Uterus (tissue), 3 donors: ENCODE measurements at regions not wholly inside any gene's neighbourhood (a gene's known extent, or its start where the extent isn't known, plus 50 kb on each side); places are given as distances from the start of the nearest gene placed in this dataset.
"Not testable (repeated sequence)": the region's sequence is repeated elsewhere in the genome, so short reads cannot be mapped to it uniquely, and the experiment has no call there.

Experiments used
- DNase-seq, 2 donors: peaks; one replicate each; pipeline ENCODE4 v3.0.0-alpha.2; 2019 to 2020
- H3K27ac ChIP-seq, 2 donors: fragments of 200-600 bp; sonication (generic); 1 replicate in 1 of 2; 2 replicates in 1 of 2; pipeline ENCODE4 v1.5.1; 2016 to 2018
- H3K27me3 ChIP-seq, 2 donors: fragments of 200-600 bp; sonication (generic); one replicate each; pipeline ENCODE4 v1.5.1; 2018 to 2019; ENCODE audit warnings: control low read depth in 1 of 2
- H3K36me3 ChIP-seq, 2 donors: fragments of 200-600 bp; sonication (generic); one replicate each; pipeline ENCODE4 v1.5.1; 2019; ENCODE audit warnings: control low read depth in 1 of 2
- H3K4me1 ChIP-seq, 2 donors: fragments of 200-600 bp; sonication (generic); one replicate each; pipeline ENCODE4 v1.5.1; 2018 to 2019; ENCODE audit warnings: control low read depth in 1 of 2
- H3K4me3 ChIP-seq, 2 donors: fragments of 200-600 bp; sonication (generic); 1 replicate in 1 of 2; 2 replicates in 1 of 2; pipeline ENCODE4 v1.5.1; 2018 to 2019; ENCODE audit warnings: mild to moderate bottlenecking in 1 of 2
- H3K9me3 ChIP-seq, 2 donors: fragments of 200-600 bp; sonication (generic); one replicate each; pipeline ENCODE4 v1.5.1; 2019; ENCODE audit warnings: control low read depth in 1 of 2
- CTCF ChIP-seq, 4 experiments: fragments of 200-600 bp in 2 of 4; fragments of 450-650 bp in 2 of 4; sonication (generic) in 2 of 4; IDR thresholded peaks; one replicate each; pipeline ENCODE4 v1.5.1; 2016 to 2019; ENCODE audit warnings: antibody characterized with exemption in 4 of 4, mild to moderate bottlenecking in 2 of 4, moderate library complexity in 1 of 4
- POLR2A ChIP-seq, 2 donors: fragments of 450-650 bp; IDR thresholded peaks; one replicate each; pipeline ENCODE4 v1.6.1; 2016; ENCODE audit warnings: antibody characterized with exemption in 2 of 2, mild to moderate bottlenecking in 1 of 2, moderate library complexity in 1 of 2
- intact Hi-C: fragments of 100-400 bp; cut with DNase I; formaldehyde crosslinking; loops from one replicate; pipeline ENCODE4 v1.15.1; 2023; ENCODE audit warnings: low total_unique reads
- donor health status: DM: yes; HTN: yes; CAD: no.

DNA sequence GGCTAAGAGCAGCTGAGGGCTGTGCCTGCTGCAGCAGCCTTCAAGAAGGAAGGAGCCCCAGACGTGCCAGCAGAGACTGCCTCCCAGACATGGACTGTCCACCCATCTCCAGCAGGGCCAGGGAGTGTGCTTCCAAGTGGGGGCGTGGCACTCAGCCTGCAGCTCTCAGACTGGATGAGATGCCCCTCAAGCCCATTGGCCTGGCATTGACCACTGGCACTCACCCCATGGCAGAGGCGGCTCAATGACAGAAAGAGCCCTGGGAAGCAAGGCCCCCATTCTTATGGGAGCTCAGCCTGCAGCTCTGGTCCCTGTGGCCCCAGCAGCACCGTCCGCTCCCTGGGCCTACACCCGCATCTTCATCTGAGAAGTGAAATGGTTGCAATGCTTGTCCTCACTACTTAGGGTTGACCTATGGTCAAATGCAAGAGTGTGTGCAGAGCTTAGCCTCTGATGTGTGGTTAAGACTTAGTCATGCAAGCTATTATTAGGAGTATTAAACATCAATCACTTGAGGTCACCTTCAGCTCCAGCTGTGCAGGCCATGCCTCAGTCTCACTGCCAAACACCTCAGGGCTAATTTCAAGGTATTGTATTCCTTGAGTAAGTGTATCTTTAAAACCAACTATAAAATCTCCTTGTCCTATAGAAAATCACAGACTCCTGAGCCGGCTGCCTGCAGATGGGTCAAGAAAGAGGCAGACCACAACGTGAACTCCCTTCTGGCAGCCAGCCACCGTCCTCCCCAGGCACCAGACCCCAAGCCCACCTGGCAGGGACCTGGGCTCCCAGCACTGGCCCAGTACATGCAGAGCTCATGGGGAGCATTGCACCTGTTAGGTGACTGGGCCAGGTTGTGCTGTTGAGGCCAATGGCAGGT is 194.8 kb downstream of the NDUFA10 start:
- Histone ChIP-seq H3K9me3 (no peaks in the 10 kb centered on the region), H3K36me3 (no peaks in the 10 kb centered on the region), H3K27ac (no peak overlapping the region), H3K4me3 (no peak overlapping the region), H3K27me3 (no peaks in the 10 kb centered on the region), H3K4me1 (no peaks in the 10 kb centered on the region)
- TF ChIP-seq POLR2A (IDR thresholded peaks at IDR 0.05) (no peak), CTCF (IDR thresholded peaks at IDR 0.05) (no peak)
- peak in 1 of 2 donors; percentile 8 for DNase-seq
- intact Hi-C loops: no loop called here

DNA sequence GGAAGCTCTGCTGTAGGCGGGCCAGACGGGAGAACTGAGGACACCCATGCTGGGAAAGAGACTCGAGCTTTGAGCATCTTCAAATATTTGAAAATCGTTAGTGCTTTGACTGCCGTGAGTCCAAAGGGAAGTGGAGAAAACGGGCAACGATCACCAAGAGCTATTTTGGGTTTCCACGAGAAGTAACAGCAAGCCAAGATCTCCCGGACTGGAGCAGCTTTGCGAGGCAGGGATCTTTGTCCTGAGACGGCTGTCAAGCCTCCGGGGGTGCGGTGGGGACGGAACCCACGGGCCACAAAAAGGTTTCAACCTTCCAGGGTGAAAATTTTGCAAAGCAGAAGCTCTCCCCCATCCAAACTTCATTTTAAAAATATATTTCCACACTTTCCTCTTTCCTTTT is 195.8 kb downstream of the NDUFA10 start:
- TF ChIP-seq CTCF (IDR thresholded peaks at IDR 0.05) (no peak), POLR2A (IDR thresholded peaks at IDR 0.05) (no peak)
- no peaks in the 10 kb centered on the region for H3K36me3 ChIP-seq
- intact Hi-C loops: no loop called here
- DNase-seq: peak in 1 of 2 donors; percentile 4
- H3K27ac ChIP-seq: no peak overlapping the region
- no peak overlapping the region for H3K4me3 ChIP-seq
- no peaks in the 10 kb centered on the region for H3K27me3 ChIP-seq
- H3K4me1 ChIP-seq: no peaks in the 10 kb centered on the region
- H3K9me3 ChIP-seq: no peaks in the 10 kb centered on the region

- H3K27me3 ChIP-seq, intact Hi-C loops, H3K36me3 ChIP-seq, H3K9me3 ChIP-seq, H3K4me1 ChIP-seq, H3K27ac ChIP-seq, H3K4me3 ChIP-seq: not testable (repeated sequence)
- peak; percentile 4 to 5 for DNase-seq
These were observed 196.2 kb downstream of the NDUFA10 start for GRCh38 chr2:239828973-239829275.

GRCh38 chr2:239828192-239828972 is 196.8 kb downstream of the NDUFA10 start:
- Histone ChIP-seq H3K9me3 (no peaks in the 10 kb centered on the region), H3K27ac (no peak overlapping the region), H3K27me3 (no peaks in the 10 kb centered on the region), H3K36me3 (no peaks in the 10 kb centered on the region), H3K4me3 (no peak overlapping the region), H3K4me1 (no peaks in the 10 kb centered on the region)
- peak; percentile 6 to 7 for DNase-seq
- no peak for TF ChIP-seq POLR2A (IDR thresholded peaks at IDR 0.05)
- intact Hi-C loops: no loop called here

DNA sequence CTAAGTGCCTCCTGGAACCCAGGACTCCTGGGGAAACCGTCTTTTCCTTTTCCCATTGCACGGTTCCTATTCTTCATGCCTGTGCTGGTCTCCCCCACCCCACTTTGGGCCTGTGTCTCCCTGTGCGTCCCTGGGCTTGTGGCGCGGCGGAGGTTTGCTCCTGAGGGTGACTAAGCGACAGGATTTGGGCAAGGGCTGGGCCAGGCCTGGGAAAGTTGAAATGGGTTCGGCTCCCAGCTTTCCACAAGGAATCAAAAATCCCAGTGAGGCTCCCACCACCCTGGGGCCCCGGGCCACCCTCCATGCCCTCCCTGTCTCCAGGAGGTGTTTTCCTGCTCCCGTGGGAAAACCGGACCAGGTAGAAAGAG is 197.6 kb downstream of the NDUFA10 start:
- peak; percentile 6 to 12 for DNase-seq

More for the DNA sequence above, 197.6 kb downstream of the NDUFA10 start:
- H3K27me3 ChIP-seq: no peaks in the 10 kb centered on the region
- no peak overlapping the region for H3K27ac ChIP-seq
- no peaks in the 10 kb centered on the region for H3K36me3 ChIP-seq
- H3K4me1 ChIP-seq: no peaks in the 10 kb centered on the region
- intact Hi-C loops: no loop called here
- TF ChIP-seq CTCF (IDR thresholded peaks at IDR 0.05): no peak
- TF ChIP-seq POLR2A (IDR thresholded peaks at IDR 0.05): no peak
- H3K9me3 ChIP-seq: no peaks in the 10 kb centered on the region
- H3K4me3 ChIP-seq: no peak overlapping the region
